GM18508 (cell line): ENCODE measurements at regions not wholly inside any gene's neighbourhood (a gene's known extent, or its start where the extent isn't known, plus 50 kb on each side); places are given as distances from the start of the nearest gene placed in this dataset.
A peak's percentile ranks its signal among the peaks of the same experiment; 100 is the strongest.
"Not testable (repeated sequence)": the region's sequence is repeated elsewhere in the genome, so short reads cannot be mapped to it uniquely, and the experiment has no call there.

Source experiments
- ATAC-seq: cut with Tn5 transposase; IDR thresholded peaks from one replicate; pipeline ENCODE4 v1.9.1; 2021; ENCODE audit warnings: moderate number of reproducible peaks; ENCODE audit not compliant: insufficient read depth, unreplicated experiment

GRCh38 chr12:127041985-127042625 lies 1224.9 kb upstream of the TMEM132C start:
- ATAC-seq, result peak; percentile 94

DNA sequence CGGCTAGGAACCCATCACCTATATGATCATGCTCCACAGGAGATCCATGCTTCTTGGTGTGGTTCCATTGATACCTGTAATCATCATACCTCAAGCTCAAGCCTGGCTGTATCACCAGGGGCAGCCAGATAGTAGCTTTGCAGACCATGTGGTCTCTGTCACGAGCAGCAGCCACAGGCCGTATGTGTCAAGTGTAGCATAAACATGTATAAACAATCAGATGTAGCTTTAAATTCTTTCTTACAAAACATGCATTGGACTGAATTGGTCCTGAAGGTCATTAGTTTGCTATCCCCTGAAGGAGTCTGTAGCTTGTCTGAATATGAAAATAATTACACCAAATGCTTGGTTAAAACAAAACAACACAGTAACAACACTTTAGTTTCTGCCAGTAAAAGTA lies 1223.2 kb upstream of the TMEM132C start:
- no peak for ATAC-seq

GRCh38 chr12:127044836-127045235 lies 1222.1 kb upstream of the TMEM132C start:
- ATAC-seq, result no peak

- no peak for ATAC-seq
Observed at GRCh38 chr12:127046467-127046866, 1220.5 kb upstream of the TMEM132C start.

- ATAC-seq, result no peak
Observed at GRCh38 chr12:127048057-127048456, 1218.9 kb upstream of the TMEM132C start.

DNA sequence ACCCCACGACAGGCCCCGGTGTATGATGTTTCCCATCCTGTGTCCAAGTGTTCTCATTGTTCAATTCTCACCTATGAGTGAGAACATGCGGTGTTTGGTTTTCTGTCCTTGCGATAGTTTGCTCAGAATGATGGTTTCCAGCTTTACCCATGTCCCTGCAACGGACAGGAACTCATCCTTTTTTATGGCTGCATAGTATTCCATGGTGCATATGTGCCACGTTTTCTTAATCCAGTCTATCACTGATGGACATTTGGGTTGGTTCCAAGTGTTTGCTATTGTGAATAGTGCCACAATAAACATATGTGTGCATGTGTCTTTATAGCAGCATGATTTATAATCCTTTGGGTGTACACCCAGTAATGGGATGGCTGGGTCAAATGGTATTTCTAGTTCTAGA lies 1218.4 kb upstream of the TMEM132C start:
- ATAC-seq, result not testable (repeated sequence)

- no peak for ATAC-seq
Observed at GRCh38 chr12:127051139-127051538, 1215.8 kb upstream of the TMEM132C start.

DNA sequence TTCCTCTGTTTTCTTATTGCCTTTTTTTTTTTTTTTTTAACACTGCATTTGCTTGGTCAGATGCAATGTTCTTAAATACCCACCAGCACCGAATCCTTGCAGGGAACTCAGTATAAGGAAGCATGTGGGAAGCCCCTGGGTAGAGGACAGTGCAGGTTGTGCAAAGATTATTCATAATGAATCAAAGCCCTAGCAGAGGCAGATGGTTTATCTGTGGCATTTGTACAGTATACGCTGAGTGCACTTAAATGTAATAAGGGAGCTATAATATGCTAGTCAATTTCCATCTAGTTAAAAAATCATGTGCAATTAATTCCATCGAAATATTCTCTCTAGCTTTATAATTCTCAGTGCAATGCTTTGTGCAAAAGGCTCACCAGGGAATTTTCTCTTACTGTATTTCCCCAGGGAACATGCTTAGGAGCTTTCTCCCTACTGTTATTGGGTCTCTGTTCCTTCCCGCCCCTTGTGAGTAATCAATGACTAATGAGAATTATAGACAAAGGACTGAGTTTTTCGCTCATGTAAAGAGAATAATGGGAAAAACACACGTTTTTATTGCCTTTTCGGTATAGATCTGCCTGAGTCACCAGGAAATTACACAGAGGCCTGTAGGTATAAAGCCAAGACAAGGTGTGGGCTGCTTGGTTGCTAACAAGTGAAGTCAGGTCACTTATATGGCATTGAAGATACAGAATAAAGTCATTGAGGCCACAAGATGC lies 1214.3 kb upstream of the TMEM132C start:
- no peak for ATAC-seq

- ATAC-seq, result no peak
Observed at GRCh38 chr12:127054531-127054930, 1212.4 kb upstream of the TMEM132C start.

DNA sequence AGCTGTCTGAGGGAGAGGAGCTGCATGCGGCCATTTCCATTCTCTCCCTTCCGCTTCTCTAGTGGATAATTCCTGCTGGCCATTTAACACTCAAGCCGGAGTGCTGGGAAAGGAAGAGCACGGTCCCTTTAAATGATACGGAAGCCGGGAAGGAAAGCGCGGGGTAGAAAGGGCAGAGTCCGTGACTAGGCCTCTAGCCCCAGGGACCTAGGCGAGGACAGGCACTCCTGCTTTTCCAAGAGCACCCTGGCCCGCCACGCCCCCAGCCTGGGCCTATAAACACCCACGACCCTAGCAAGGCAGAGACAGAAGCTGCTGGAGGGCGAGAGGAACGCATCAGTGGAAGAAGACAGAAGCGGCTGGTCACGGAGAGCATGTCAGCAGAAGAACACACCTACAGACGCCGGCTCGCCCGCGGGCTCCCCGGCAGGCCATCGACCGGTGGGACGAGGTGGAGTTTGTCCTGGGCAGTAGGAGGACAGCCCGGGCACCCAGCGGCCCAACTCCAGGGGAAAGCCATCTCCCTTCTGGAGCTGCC lies 1206.6 kb upstream of the TMEM132C start:
- ATAC-seq, result no peak

DNA sequence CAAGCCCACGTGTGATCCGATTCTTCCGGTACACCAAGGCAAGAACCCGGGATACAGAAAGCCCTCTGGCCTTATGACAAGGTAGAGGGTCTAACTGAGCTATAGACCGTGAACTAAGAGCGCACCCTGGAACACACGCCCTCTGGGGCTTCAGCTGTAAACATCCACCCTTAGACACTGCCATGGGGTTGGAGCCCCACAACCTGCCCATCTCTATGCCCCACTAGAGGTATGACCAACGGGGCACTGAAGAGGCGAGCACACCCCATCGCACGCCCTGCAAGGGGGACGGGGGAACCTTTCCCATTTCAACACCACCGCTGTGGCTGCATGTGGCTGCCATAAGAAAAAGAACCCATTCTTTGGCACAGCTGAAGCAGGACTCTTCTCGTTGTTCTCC lies 1206.0 kb upstream of the TMEM132C start:
- ATAC-seq, result no peak

DNA sequence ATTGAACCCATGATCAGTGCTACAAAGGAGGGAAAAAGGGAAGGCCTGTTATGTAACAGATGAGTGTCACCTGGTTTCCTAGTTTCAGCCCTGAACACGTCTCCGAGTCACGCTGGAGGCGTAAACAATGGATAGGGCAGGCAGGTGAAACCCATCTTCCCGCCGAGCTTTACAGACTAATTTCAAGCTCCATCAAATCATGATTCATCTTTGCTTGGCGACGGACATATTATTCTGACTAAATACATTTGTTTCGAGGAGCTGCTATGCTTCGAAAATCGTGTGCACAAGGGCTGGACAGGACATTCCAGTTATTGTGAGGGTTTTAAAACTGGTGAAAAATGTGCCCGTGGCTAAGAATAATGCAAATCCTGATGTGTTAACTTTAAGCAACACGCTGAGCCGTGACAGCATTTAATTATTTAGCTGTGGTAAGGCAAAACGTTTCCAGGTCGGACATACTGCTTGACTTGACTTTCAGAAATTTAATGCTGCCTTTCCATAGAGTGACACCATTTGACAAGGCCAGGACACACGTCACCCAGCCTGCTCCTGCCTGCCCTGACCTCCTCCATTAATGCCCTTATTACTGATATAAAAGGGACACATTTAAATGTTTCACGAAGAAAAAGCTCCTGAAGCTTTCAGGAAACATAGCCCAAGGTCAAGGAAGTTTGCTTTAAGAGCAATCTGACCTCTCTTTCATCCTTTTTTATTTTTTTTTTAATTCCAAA lies 1203.5 kb upstream of the TMEM132C start:
- ATAC-seq, result no peak

GRCh38 chr12:127064207-127064606 lies 1202.8 kb upstream of the TMEM132C start:
- no peak for ATAC-seq

GRCh38 chr12:127065595-127065994 lies 1201.4 kb upstream of the TMEM132C start:
- ATAC-seq, result no peak

- no peak for ATAC-seq
Observed at GRCh38 chr12:127070515-127071157, 1196.3 kb upstream of the TMEM132C start.

DNA sequence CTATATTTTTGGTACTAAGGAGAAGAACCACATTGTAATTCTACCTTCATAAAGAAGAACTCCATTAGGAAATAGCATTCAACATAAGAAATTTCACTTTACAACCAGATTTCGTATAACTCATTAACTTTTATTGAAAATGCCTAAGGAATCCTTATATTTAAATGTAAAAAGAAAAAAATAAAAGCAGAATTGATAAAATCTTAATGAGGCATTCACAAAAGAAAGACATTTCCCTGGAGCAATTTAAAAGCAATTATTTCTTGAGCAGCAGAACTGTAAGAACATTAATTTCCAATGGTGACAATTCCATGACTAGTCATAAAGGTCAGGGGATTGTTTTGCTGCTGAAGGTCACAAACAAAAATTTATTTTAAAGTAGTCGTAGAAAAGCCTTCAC lies 1192.8 kb upstream of the TMEM132C start:
- no peak for ATAC-seq

GRCh38 chr12:127075981-127076380 lies 1191.0 kb upstream of the TMEM132C start:
- no peak for ATAC-seq

GRCh38 chr12:127077262-127078045 lies 1189.5 kb upstream of the TMEM132C start:
- ATAC-seq, result no peak

DNA sequence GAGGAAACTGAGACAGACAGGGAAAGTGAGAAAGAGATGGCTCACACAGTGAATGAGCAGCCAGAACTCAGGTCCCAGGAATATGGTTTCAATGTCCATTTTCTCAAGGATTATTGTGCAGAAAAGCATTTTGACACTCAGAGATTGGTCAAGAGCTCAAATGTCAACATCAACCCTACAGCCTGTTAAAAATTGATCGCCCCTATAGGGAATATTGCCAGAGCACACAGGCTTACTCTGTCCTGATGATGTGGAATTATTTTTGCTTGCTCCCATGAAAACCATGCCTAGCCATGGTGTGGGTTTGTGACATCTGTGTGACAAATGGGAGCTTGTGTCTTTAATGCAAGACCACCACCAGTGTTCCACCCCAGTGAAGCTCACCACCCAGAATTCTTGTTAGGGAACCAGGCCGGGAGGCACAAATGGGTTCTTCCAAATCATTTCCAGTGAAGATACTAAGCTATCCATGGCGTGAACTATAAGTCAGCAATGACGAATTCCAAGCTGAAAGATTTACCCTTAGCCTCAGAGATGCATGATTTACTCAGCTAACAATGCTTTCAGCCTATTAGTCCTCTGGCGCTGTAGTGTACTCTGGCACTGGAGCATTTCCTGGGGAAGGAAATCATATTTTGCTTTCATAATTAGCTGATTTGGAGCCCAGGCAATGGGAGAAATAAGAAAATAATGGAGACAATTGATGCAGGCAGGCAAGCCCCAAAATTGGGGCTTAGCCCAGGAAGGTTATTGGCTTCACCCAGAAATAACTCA lies 1188.2 kb upstream of the TMEM132C start:
- no peak for ATAC-seq
